Endothelial cell (in vitro differentiated cells): ENCODE measurements at regions not wholly inside any gene's neighbourhood (a gene's known extent, or its start where the extent isn't known, plus 50 kb on each side); places are given as distances from the start of the nearest gene placed in this dataset.

Experiments
- DNase-seq: peaks from one replicate; pipeline ENCODE4 v3.0.0; 2021; ENCODE audit warnings: low spot score
- H3K27ac Mint-ChIP-seq: one replicate; pipeline ENCODE4 v1.8.0; 2021; ENCODE audit warnings: mixed read lengths, inconsistent platforms; ENCODE audit not compliant: unreplicated experiment
- H3K27me3 Mint-ChIP-seq: one replicate; pipeline ENCODE4 v1.8.0; 2021; ENCODE audit warnings: mild to moderate bottlenecking, moderate library complexity, mixed read lengths, inconsistent platforms; ENCODE audit not compliant: unreplicated experiment
- H3K36me3 Mint-ChIP-seq: one replicate; pipeline ENCODE4 v1.8.0; 2021; ENCODE audit warnings: mild to moderate bottlenecking, low read depth, mixed read lengths, inconsistent platforms; ENCODE audit not compliant: unreplicated experiment
- H3K4me1 Mint-ChIP-seq: one replicate; pipeline ENCODE4 v1.8.0; 2021; ENCODE audit warnings: mild to moderate bottlenecking, mixed read lengths, inconsistent platforms; ENCODE audit not compliant: unreplicated experiment
- H3K4me3 Mint-ChIP-seq: one replicate; pipeline ENCODE4 v1.8.0; 2021; ENCODE audit warnings: mild to moderate bottlenecking, mixed read lengths, inconsistent platforms; ENCODE audit not compliant: unreplicated experiment
- H3K9me3 Mint-ChIP-seq: one replicate; pipeline ENCODE4 v1.8.0; 2021; ENCODE audit warnings: mixed read lengths, inconsistent platforms; ENCODE audit not compliant: unreplicated experiment
- TF ChIP-seq, protein P1 (sequence below): fragments of 200-600 bp; sonication (generic); IDR thresholded peaks from one replicate; pipeline ENCODE4 v1.5.0; 2021; ENCODE audit warnings: antibody characterized with exemption; ENCODE audit not compliant: unreplicated experiment

DNA sequence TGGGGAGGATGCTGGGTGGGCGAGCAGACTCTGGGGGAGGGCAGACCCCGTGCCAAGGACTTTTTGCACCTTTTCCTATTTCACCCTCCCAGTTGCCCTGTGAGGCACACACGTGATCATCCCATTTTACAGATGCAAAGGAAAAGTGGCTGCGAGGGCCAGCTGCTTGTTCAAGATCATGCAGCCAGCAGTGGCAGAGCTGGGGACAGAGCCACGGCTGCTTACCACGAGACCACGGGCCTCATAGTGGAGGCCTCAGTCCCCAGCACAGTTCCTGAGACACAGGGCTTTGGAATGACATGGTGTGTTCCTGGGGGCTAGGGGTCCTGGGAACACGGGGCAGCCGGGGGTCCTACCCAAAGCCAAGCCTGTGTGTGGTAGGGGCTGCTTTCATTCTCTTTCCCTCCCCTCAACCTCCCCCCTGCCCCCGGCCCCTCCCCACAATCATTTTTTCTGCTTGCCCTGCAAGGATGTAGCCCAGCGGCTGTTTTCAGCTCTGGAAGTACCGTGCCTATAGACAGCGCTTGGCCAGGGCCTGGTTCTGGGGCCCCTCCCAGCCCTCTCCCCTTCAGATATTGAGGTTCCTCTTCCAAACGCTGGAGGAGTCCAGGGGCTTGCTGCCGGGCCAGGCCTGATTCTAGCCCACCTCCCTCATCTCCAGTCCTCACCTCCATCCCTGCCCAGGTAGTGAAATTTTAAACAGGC, 58.5 kb upstream of the IER5L start:
- DNase-seq, result no peak
- Mint-ChIP-seq H3K27me3 (peaks cover 13% of the 10 kb centered on the region), H3K4me1 (no peaks in the 10 kb centered on the region), H3K4me3 (no peak overlapping the region), H3K36me3 (no peaks in the 10 kb centered on the region), H3K27ac (peak overlapping the region; percentile 52), H3K9me3 (no peaks in the 10 kb centered on the region)
- TF ChIP-seq, protein P1, sequence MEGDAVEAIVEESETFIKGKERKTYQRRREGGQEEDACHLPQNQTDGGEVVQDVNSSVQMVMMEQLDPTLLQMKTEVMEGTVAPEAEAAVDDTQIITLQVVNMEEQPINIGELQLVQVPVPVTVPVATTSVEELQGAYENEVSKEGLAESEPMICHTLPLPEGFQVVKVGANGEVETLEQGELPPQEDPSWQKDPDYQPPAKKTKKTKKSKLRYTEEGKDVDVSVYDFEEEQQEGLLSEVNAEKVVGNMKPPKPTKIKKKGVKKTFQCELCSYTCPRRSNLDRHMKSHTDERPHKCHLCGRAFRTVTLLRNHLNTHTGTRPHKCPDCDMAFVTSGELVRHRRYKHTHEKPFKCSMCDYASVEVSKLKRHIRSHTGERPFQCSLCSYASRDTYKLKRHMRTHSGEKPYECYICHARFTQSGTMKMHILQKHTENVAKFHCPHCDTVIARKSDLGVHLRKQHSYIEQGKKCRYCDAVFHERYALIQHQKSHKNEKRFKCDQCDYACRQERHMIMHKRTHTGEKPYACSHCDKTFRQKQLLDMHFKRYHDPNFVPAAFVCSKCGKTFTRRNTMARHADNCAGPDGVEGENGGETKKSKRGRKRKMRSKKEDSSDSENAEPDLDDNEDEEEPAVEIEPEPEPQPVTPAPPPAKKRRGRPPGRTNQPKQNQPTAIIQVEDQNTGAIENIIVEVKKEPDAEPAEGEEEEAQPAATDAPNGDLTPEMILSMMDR, result no peak

DNA sequence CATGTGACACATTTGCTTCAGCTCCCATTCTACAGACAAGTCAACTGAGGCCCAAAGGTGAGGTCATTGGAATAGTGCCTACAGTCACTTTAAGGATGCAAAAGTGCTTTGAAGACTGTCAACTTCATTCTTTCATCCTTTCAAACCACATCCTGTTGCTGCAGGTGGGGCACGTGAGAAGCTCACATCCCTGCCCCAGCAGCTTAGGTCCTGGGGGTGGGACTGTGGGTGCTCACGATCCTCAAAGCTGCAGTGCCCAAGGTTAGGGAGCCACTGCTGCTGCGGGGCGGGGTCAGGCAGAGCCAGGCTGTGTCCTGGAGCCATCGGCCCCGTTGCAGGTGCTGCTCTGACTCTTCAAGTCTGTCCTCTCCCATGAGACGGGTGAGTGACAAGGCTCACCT, 57.9 kb upstream of the IER5L start:
- Mint-ChIP-seq H3K36me3 (no peaks in the 10 kb centered on the region), H3K4me1 (no peaks in the 10 kb centered on the region), H3K9me3 (no peaks in the 10 kb centered on the region), H3K27ac (no peak overlapping the region), H3K4me3 (no peak overlapping the region), H3K27me3 (peaks cover 13% of the 10 kb centered on the region)
- TF ChIP-seq, protein P1, result no peak
- DNase-seq, result no peak

DNA sequence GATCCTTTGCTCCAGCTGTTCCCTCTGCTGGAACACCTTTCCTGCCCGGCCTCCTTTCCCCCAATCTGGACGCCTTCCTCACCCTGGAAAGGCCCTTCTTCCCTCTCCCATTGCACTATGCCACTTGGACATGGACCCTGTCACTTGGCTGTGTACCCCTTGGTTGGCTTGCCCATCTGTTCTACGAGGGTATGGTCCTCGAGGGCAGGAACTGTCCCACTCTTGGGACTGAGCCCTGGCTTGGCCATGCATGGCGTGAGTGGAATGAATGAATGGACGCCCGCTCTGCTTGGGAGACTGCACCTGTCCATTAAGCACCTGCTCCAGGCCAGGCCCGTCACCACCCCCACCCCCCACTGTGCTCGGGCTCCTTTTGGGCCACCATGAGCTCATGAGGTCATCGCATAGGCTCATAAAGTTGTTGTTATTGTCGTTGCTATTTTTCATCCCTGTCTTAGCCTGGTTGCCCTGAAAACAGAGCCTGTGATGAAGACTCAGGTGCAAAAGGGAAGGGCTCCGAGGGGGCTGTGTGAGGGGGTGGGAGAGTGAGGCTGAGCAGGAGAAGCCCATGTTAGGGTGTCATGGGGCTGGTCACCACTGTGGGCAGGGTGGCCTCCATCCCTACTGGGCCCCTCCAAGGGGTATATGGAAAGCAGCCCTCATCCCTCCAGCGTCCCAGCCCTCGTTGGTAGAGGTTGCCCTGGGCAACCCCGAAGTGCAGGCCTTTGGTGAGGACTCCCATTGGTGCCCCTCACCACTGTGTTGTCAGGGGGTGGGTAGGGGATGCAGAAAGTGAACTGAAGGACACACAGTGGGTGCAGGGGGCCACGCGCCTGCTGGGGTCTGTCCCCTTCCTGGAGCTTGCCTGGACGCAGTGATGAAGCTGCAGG, 57.2 kb upstream of the IER5L start:
- peaks cover 13% of the 10 kb centered on the region for H3K27me3 Mint-ChIP-seq
- DNase-seq, result no peak
- no peak overlapping the region for H3K4me3 Mint-ChIP-seq
- H3K4me1 Mint-ChIP-seq, result no peaks in the 10 kb centered on the region
- H3K27ac Mint-ChIP-seq, result no peak overlapping the region
- no peaks in the 10 kb centered on the region for H3K9me3 Mint-ChIP-seq
- H3K36me3 Mint-ChIP-seq, result no peaks in the 10 kb centered on the region
- TF ChIP-seq, protein P1, result no peak

DNA sequence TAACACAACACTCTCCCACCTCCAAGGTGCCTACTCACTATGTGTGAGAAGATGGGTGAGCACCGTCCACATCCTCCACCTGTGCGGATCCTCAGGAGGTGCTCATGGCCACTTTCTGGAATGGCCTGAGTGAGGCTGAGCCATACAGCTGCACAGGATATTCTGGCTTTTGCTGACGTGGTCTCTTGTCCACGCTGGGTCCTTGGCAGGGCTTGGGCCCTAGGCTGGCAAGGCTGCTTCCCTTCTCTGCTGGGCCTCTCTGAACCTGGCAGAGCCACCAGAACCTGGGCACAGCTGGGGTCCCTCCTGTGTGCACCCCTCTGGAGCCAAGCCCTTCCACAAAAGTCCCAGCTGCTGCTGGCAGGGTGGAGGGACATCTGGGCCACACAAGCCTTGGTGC, 56.4 kb upstream of the IER5L start:
- Mint-ChIP-seq H3K36me3 (no peaks in the 10 kb centered on the region), H3K4me3 (no peak overlapping the region), H3K4me1 (no peaks in the 10 kb centered on the region), H3K27me3 (peaks cover 13% of the 10 kb centered on the region), H3K27ac (no peak overlapping the region), H3K9me3 (no peaks in the 10 kb centered on the region)
- TF ChIP-seq, protein P1, result no peak
- no peak for DNase-seq
